SK-N-SH (cell line): ENCODE measurements at regions not wholly inside any gene's neighbourhood (a gene's known extent, or its start where the extent isn't known, plus 50 kb on each side); places are given as distances from the start of the nearest gene placed in this dataset.

Experiments used
- CTCF ChIP-seq: fragments of 200-600 bp; sonication (generic); IDR thresholded peaks from 2 replicates; pipeline ENCODE4 v1.6.1; 2017; ENCODE audit warnings: antibody characterized with exemption, mild to moderate bottlenecking, moderate library complexity
- ELF1 ChIP-seq: IDR thresholded peaks from 2 replicates; pipeline ENCODE4 v1.4.0; 2012
- EP300 ChIP-seq, 2 experiments: IDR thresholded peaks; 2 replicates each; pipeline versions ENCODE4 v1.4.0 to v1.6.1; 2012; ENCODE audit warnings: borderline replicate concordance in 1 of 2, low read depth in 1 of 2, low read length in 1 of 2
- GABPA ChIP-seq: IDR thresholded peaks from 2 replicates; pipeline ENCODE4 v1.4.0; 2012; ENCODE audit warnings: low read depth, mild to moderate bottlenecking
- GATA2 ChIP-seq: sonication (generic); formaldehyde crosslinking; IDR thresholded peaks from 2 replicates; pipeline ENCODE4 v1.5.0; 2020; ENCODE audit warnings: mild to moderate bottlenecking, missing genetic modification reagents
- JUND ChIP-seq: IDR thresholded peaks from 2 replicates; pipeline ENCODE4 v1.4.0; 2012
- MAX ChIP-seq: IDR thresholded peaks from 2 replicates; pipeline ENCODE4 v1.4.0; 2012; ENCODE audit warnings: low read depth
- NRF1 ChIP-seq: IDR thresholded peaks from 2 replicates; pipeline ENCODE4 v1.6.1; 2012; ENCODE audit warnings: low read depth, mild to moderate bottlenecking, low read length
- PBX3 ChIP-seq: IDR thresholded peaks from 2 replicates; pipeline ENCODE4; 2012
- POLR2AphosphoS5 ChIP-seq: IDR thresholded peaks from 2 replicates; pipeline ENCODE4 v1.6.1; 2012; ENCODE audit warnings: low read depth, low read length
- RAD21 ChIP-seq: IDR thresholded peaks from 2 replicates; pipeline ENCODE4 v1.6.1; 2012; ENCODE audit warnings: mild to moderate bottlenecking, low read length
- RCOR1 ChIP-seq: fragments of 150-350 bp; IDR thresholded peaks from 2 replicates; pipeline ENCODE4 v1.6.1; 2017; ENCODE audit warnings: antibody characterized with exemption, low read length
- REST ChIP-seq: IDR thresholded peaks from 2 replicates; pipeline ENCODE4 v1.6.1; 2012; ENCODE audit warnings: mild to moderate bottlenecking, low read depth, low read length, moderate library complexity
- TAF1 ChIP-seq: IDR thresholded peaks from 2 replicates; pipeline ENCODE4 v1.6.1; 2012; ENCODE audit warnings: low read depth, mild to moderate bottlenecking, low read length, moderate library complexity, borderline replicate concordance

- no peak for TF ChIP-seq MAX
- no peak for TF ChIP-seq REST
- TF ChIP-seq CTCF, result no peak
- no peak for TF ChIP-seq GATA2
- TF ChIP-seq POLR2AphosphoS5, result no peak
- TF ChIP-seq JUND, result no peak
- no peak for TF ChIP-seq ELF1
- TF ChIP-seq GABPA, result no peak
- no peak for TF ChIP-seq EP300 (IDR thresholded peaks at IDR 0.05; ENCODE audit: borderline replicate concordance in 1 of 2, low read depth in 1 of 2, low read length in 1 of 2)
- TF ChIP-seq RCOR1, result no peak
- no peak for TF ChIP-seq NRF1
- no peak for TF ChIP-seq RAD21
- no peak for TF ChIP-seq TAF1
- no peak for TF ChIP-seq PBX3
These were observed 702.6 kb upstream of the CDH8 start for GRCh38 chr16:62738666-62739460.
